HL-60 (cell line): ENCODE measurements at regions not wholly inside any gene's neighbourhood (a gene's known extent, or its start where the extent isn't known, plus 50 kb on each side); places are given as distances from the start of the nearest gene placed in this dataset.

Experiments
- DNase-seq, 2 experiments: peaks; one replicate each; pipeline ENCODE4 v3.0.0-alpha.2; 2010 to 2020; ENCODE audit warnings: low read depth in 1 of 2, low spot score in 1 of 2
- H3K27ac ChIP-seq: fragments of 250-450 bp; sonication (Bioruptor Pico); replicated peaks from 2 replicates; pipeline ENCODE4 v1.5.1; 2020; ENCODE audit warnings: mild to moderate bottlenecking, moderate library complexity
- H3K27me3 ChIP-seq: fragments of 250-450 bp; sonication (Bioruptor Pico); 2 replicates; pipeline ENCODE4 v1.5.1; 2021; ENCODE audit warnings: mild to moderate bottlenecking, moderate library complexity; ENCODE audit not compliant: insufficient read depth, poor library complexity, severe bottlenecking
- H3K4me3 ChIP-seq: replicated peaks from 2 replicates; pipeline ENCODE4 v1.5.1; 2011; ENCODE audit warnings: mild to moderate bottlenecking, control low read depth, low read length; ENCODE audit not compliant: insufficient read depth
- GABPA ChIP-seq: IDR thresholded peaks from 2 replicates; pipeline ENCODE4 v1.6.1; 2012; ENCODE audit warnings: low read depth
- POLR2AphosphoS5 ChIP-seq: IDR thresholded peaks from 2 replicates; pipeline ENCODE4 v1.6.1; 2012; ENCODE audit warnings: low read depth
- SPI1 ChIP-seq: IDR thresholded peaks from 2 replicates; pipeline ENCODE4 v1.6.1; 2012; ENCODE audit warnings: low read depth, mild to moderate bottlenecking, borderline replicate concordance
- TF ChIP-seq, protein P1 (sequence below): IDR thresholded peaks from one replicate; pipeline ENCODE4 v1.5.1; 2011; ENCODE audit warnings: low read length, control low read depth, inconsistent platforms; ENCODE audit not compliant: insufficient read depth
- TF ChIP-seq, protein P2 (sequence below): IDR thresholded peaks from 2 replicates; pipeline ENCODE4 v1.6.1; 2012; ENCODE audit warnings: low read depth; ENCODE audit not compliant: insufficient replicate concordance

- no peak overlapping the region for H3K27ac ChIP-seq
These were observed 171.0 kb upstream of the SMAD3 start for GRCh38 chr15:66894363-66894762.

DNA sequence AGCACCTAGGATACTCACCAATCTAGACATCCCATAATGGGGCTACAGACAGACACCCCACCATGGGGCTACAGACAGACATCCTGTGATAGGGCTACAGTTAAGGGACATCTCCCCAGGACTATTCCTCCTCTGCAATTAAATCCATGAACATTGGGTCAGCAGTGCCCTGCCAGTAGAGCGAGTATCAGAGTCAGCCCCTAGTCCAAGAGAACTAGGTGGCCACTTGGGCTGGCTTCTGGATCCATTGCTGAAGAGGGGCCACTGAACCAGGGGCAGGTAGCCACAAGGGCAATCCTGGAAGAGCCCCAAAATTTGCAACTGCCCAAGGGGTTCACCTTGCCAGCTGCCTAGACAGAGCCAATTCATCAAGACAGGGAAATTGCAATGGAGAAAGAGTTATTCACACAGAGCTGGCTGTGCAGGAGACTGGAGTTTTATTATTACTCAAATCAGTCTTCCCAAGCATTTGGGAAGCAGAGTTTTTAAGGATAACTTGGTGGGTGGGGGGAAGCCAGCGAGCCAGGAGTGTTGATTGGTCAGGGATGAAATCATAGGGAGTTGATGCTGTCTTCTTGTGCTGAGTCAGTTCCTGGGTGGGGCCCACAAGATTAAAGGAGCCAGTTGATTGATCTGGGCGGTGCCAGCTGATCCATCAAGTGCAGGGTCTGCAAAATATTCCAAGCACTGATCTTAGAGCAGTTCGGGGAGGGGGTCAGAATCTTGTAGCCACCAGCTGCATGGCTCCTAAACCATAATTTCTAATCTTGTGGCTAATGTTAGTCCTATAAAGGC, 170.2 kb upstream of the SMAD3 start:
- TF ChIP-seq SPI1 (no peak), POLR2AphosphoS5 (no peak), GABPA (no peak)
- TF ChIP-seq, protein P1, sequence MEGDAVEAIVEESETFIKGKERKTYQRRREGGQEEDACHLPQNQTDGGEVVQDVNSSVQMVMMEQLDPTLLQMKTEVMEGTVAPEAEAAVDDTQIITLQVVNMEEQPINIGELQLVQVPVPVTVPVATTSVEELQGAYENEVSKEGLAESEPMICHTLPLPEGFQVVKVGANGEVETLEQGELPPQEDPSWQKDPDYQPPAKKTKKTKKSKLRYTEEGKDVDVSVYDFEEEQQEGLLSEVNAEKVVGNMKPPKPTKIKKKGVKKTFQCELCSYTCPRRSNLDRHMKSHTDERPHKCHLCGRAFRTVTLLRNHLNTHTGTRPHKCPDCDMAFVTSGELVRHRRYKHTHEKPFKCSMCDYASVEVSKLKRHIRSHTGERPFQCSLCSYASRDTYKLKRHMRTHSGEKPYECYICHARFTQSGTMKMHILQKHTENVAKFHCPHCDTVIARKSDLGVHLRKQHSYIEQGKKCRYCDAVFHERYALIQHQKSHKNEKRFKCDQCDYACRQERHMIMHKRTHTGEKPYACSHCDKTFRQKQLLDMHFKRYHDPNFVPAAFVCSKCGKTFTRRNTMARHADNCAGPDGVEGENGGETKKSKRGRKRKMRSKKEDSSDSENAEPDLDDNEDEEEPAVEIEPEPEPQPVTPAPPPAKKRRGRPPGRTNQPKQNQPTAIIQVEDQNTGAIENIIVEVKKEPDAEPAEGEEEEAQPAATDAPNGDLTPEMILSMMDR = no peak
- TF ChIP-seq, protein P2, sequence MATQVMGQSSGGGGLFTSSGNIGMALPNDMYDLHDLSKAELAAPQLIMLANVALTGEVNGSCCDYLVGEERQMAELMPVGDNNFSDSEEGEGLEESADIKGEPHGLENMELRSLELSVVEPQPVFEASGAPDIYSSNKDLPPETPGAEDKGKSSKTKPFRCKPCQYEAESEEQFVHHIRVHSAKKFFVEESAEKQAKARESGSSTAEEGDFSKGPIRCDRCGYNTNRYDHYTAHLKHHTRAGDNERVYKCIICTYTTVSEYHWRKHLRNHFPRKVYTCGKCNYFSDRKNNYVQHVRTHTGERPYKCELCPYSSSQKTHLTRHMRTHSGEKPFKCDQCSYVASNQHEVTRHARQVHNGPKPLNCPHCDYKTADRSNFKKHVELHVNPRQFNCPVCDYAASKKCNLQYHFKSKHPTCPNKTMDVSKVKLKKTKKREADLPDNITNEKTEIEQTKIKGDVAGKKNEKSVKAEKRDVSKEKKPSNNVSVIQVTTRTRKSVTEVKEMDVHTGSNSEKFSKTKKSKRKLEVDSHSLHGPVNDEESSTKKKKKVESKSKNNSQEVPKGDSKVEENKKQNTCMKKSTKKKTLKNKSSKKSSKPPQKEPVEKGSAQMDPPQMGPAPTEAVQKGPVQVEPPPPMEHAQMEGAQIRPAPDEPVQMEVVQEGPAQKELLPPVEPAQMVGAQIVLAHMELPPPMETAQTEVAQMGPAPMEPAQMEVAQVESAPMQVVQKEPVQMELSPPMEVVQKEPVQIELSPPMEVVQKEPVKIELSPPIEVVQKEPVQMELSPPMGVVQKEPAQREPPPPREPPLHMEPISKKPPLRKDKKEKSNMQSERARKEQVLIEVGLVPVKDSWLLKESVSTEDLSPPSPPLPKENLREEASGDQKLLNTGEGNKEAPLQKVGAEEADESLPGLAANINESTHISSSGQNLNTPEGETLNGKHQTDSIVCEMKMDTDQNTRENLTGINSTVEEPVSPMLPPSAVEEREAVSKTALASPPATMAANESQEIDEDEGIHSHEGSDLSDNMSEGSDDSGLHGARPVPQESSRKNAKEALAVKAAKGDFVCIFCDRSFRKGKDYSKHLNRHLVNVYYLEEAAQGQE = no peak
- no peak for DNase-seq
- no peak overlapping the region for H3K4me3 ChIP-seq
- H3K27ac ChIP-seq = no peak overlapping the region
- no peaks in the 10 kb centered on the region for H3K27me3 ChIP-seq

More at GRCh38 chr15:66894363-66894762, 171.0 kb upstream of the SMAD3 start:
- no peak for TF ChIP-seq POLR2AphosphoS5
- TF ChIP-seq SPI1 = no peak
- TF ChIP-seq, protein P2 = no peak
- TF ChIP-seq, protein P1 = no peak
- TF ChIP-seq GABPA = no peak
- H3K4me3 ChIP-seq = no peak overlapping the region
- DNase-seq = no peak
- no peaks in the 10 kb centered on the region for H3K27me3 ChIP-seq

DNA sequence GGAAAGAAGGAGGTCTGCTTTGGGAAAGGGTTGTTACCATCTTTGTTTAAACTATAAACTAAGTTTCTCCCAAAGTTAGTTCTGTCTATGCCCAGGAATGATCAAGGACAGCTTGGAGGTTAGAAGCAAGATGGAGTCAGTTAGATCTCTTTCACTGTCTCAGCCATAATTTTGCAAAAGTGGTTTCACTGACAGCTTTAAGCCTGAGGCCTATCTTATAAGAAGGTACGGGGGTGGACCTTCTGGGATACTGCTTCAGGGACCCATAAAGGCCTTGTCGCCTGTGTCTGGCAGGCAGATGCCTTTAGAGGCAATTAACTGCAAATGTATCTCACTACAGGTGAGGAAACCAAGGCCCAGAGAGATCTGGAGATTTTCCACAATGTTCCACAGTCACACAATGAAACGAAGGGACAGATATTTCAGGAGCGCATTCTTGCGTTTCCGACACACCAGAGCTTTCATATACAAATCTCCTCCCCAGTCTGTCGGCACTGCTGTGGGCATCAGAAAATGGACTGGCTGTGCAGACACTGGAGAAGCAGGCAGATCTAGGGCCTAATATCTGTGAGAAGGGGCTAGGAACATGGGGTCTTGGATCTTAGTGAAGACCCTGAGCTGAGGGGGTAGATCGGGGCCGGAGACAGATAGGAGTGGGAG, 169.5 kb upstream of the SMAD3 start:
- DNase-seq = no peak
- Histone ChIP-seq H3K27me3 (no peaks in the 10 kb centered on the region), H3K27ac (no peak overlapping the region), H3K4me3 (no peak overlapping the region)
- no peak for TF ChIP-seq SPI1
- TF ChIP-seq POLR2AphosphoS5 = no peak
- TF ChIP-seq, protein P2 = no peak
- TF ChIP-seq GABPA = no peak
- TF ChIP-seq, protein P1 = no peak
